ENCODE measurements at regions not wholly inside any gene's neighbourhood (a gene's known extent, or its start where the extent isn't known, plus 50 kb on each side); places are given as distances from the start of the nearest gene placed in this dataset.
A peak's percentile ranks its signal among the peaks of the same experiment; 100 is the strongest.

DNA sequence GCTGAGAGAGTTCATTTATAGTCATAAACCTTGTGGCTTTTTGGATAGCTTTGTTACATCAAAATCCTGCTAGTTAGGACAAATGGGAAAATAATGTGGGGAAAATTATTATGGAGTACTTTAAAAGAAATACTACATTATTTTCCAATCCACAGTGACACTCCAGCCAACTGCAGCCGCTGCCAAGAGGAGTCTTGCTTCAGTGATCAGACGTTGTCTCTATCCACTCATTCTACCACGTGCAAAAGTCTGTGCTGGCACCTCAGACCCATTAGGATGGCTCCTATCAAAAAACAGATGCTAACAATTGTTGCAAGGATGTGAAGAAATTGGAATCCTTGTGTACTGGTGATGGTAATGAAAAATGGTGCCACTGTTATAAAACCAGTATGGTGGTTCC, 128.6 kb upstream of the IQSEC1 start:
- DNase-seq = no peak
- Mint-ChIP-seq H3K27me3 (ENCODE audit: insufficient read depth) (no peaks in the 10 kb centered on the region), H3K4me3 (no peak overlapping the region), H3K9me3 (no peaks in the 10 kb centered on the region), H3K4me1 (no peaks in the 10 kb centered on the region), H3K36me3 (ENCODE audit: low read depth) (no peaks in the 10 kb centered on the region), H3K27ac (no peak overlapping the region)
- no peak overlapping the region for H3K4me3 ChIP-seq (ENCODE audit: low read length)
- TF ChIP-seq, protein P1, sequence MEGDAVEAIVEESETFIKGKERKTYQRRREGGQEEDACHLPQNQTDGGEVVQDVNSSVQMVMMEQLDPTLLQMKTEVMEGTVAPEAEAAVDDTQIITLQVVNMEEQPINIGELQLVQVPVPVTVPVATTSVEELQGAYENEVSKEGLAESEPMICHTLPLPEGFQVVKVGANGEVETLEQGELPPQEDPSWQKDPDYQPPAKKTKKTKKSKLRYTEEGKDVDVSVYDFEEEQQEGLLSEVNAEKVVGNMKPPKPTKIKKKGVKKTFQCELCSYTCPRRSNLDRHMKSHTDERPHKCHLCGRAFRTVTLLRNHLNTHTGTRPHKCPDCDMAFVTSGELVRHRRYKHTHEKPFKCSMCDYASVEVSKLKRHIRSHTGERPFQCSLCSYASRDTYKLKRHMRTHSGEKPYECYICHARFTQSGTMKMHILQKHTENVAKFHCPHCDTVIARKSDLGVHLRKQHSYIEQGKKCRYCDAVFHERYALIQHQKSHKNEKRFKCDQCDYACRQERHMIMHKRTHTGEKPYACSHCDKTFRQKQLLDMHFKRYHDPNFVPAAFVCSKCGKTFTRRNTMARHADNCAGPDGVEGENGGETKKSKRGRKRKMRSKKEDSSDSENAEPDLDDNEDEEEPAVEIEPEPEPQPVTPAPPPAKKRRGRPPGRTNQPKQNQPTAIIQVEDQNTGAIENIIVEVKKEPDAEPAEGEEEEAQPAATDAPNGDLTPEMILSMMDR (conservative IDR thresholded peaks at IDR 0.05) = no peak
- no peak overlapping the region for H3K27ac ChIP-seq (ENCODE audit: low read depth, low read length)
- 85 to 91% methylated on average over 2 to 3 of the region's 3 CpGs for WGBS, 2 experiments (ENCODE audit: insufficient coverage in 1 of 2, insufficient read length in 1 of 2)
- H3K9ac ChIP-seq (ENCODE audit: extremely low read depth, low read length, poor library complexity, severe bottlenecking) = no peak overlapping the region
- no peaks in the 10 kb centered on the region for H3K36me3 ChIP-seq (ENCODE audit: control insufficient read depth, insufficient read depth, low read length)
- no peaks in the 10 kb centered on the region for H3K9me3 ChIP-seq (ENCODE audit: control insufficient read depth, low read length)
- no peaks in the 10 kb centered on the region for H3K27me3 ChIP-seq (ENCODE audit: control insufficient read depth, insufficient read depth, low read length, poor library complexity, severe bottlenecking)
- no peaks in the 10 kb centered on the region for H3K4me1 ChIP-seq (ENCODE audit: control insufficient read depth, insufficient read depth, low read length)

DNA sequence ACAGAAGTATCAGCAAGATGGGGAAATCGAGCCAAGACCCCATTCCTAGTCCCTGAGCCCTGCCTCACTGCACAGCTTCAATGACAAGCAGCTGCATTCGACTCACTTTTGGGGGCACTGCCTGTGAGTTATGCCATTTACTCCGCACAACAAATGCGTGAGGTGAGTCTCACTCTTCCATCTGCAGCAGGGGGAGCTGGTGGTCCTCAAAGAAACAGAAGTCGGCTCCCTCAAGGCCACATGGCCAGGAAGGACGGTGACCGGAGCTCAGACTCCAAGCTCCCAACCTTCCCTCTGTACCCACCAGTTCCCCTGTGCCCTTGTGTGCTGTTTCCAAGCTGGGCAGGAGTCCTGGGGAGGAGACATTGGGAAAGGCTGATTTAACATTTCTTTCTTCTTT, 127.7 kb upstream of the IQSEC1 start:
- no peaks in the 10 kb centered on the region for H3K36me3 ChIP-seq (ENCODE audit: control insufficient read depth, insufficient read depth, low read length)
- Mint-ChIP-seq H3K36me3 (ENCODE audit: low read depth) (no peaks in the 10 kb centered on the region), H3K4me3 (no peak overlapping the region), H3K27ac (no peak overlapping the region), H3K9me3 (no peaks in the 10 kb centered on the region), H3K4me1 (no peaks in the 10 kb centered on the region), H3K27me3 (ENCODE audit: insufficient read depth) (no peaks in the 10 kb centered on the region)
- H3K4me3 ChIP-seq (ENCODE audit: low read length) = no peak overlapping the region
- no peaks in the 10 kb centered on the region for H3K4me1 ChIP-seq (ENCODE audit: control insufficient read depth, insufficient read depth, low read length)
- no peak overlapping the region for H3K9ac ChIP-seq (ENCODE audit: extremely low read depth, low read length, poor library complexity, severe bottlenecking)
- no peaks in the 10 kb centered on the region for H3K9me3 ChIP-seq (ENCODE audit: control insufficient read depth, low read length)
- DNase-seq = peak; percentile 83
- TF ChIP-seq, protein P1 (conservative IDR thresholded peaks at IDR 0.05) = peak; percentile 73
- 66 to 74% methylated on average over 4 to 7 of the region's 7 CpGs for WGBS, 2 experiments (ENCODE audit: insufficient coverage in 1 of 2, insufficient read length in 1 of 2)
- no peaks in the 10 kb centered on the region for H3K27me3 ChIP-seq (ENCODE audit: control insufficient read depth, insufficient read depth, low read length, poor library complexity, severe bottlenecking)
- no peak overlapping the region for H3K27ac ChIP-seq (ENCODE audit: low read depth, low read length)

DNA sequence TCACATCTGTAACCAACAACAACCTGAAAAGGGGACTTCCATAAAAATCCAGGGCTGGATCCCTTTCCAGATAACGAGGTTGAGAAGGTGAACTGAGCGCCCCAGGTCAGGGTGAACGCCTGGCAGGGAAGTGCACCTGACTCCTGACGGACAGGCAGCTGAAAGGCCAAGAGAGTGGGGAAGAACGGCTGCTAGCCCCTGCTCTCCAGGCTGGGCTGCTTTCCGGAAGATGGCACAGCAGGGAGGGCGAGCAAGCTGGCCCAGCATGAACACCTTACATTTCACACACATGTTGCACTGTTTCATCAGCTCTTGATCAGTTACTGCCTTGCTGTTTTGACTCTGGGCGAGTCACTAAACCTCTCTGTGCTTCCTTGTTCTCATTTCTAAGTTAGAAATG, 127.2 kb upstream of the IQSEC1 start:
- Mint-ChIP-seq H3K4me3 (no peak overlapping the region), H3K27me3 (ENCODE audit: insufficient read depth) (no peaks in the 10 kb centered on the region), H3K4me1 (no peaks in the 10 kb centered on the region), H3K9me3 (no peaks in the 10 kb centered on the region), H3K27ac (no peak overlapping the region), H3K36me3 (ENCODE audit: low read depth) (no peaks in the 10 kb centered on the region)
- no peak overlapping the region for H3K4me3 ChIP-seq (ENCODE audit: low read length)
- WGBS, 2 experiments (ENCODE audit: insufficient coverage in 1 of 2, insufficient read length in 1 of 2) = 76 to 92% methylated on average over 2 to 8 of the region's 8 CpGs
- no peak overlapping the region for H3K27ac ChIP-seq (ENCODE audit: low read depth, low read length)
- DNase-seq = peak; percentile 62
- H3K27me3 ChIP-seq (ENCODE audit: control insufficient read depth, insufficient read depth, low read length, poor library complexity, severe bottlenecking) = no peaks in the 10 kb centered on the region
- TF ChIP-seq, protein P1 (conservative IDR thresholded peaks at IDR 0.05) = no peak
- H3K9ac ChIP-seq (ENCODE audit: extremely low read depth, low read length, poor library complexity, severe bottlenecking) = no peak overlapping the region
- no peaks in the 10 kb centered on the region for H3K4me1 ChIP-seq (ENCODE audit: control insufficient read depth, insufficient read depth, low read length)
- no peaks in the 10 kb centered on the region for H3K9me3 ChIP-seq (ENCODE audit: control insufficient read depth, low read length)
- no peaks in the 10 kb centered on the region for H3K36me3 ChIP-seq (ENCODE audit: control insufficient read depth, insufficient read depth, low read length)

Data from endodermal cell (in vitro differentiated cells).